Immature natural killer cell (primary cell): ENCODE measurements at regions not wholly inside any gene's neighbourhood (a gene's known extent, or its start where the extent isn't known, plus 50 kb on each side); places are given as distances from the start of the nearest gene placed in this dataset.

Experiments
- DNase-seq, 3 donors: peaks; one replicate each; pipeline ENCODE4 v3.0.0; 2022; ENCODE audit warnings: mixed read lengths in 1 of 3
- H3K27ac Mint-ChIP-seq, 6 donors: one replicate each; pipeline ENCODE4 v1.8.0; 2020; ENCODE audit warnings: mixed read lengths in 6 of 6, mild to moderate bottlenecking in 5 of 6, inconsistent platforms in 4 of 6, moderate library complexity in 3 of 6
- H3K27me3 Mint-ChIP-seq, 3 donors: one replicate each; pipeline ENCODE4 v1.8.0; 2020 to 2021; ENCODE audit warnings: low read depth in 3 of 3, mild to moderate bottlenecking in 3 of 3, mixed read lengths in 3 of 3, moderate library complexity in 3 of 3, inconsistent platforms in 1 of 3
- H3K36me3 Mint-ChIP-seq, 3 donors: one replicate each; pipeline ENCODE4 v1.8.0; 2020; ENCODE audit warnings: mixed read lengths in 3 of 3, inconsistent platforms in 2 of 3, mild to moderate bottlenecking in 2 of 3
- H3K4me1 Mint-ChIP-seq, 2 donors: one replicate each; pipeline ENCODE4 v1.8.0; 2020; ENCODE audit warnings: inconsistent platforms in 2 of 2, mild to moderate bottlenecking in 2 of 2, mixed read lengths in 2 of 2, moderate library complexity in 1 of 2
- H3K4me3 Mint-ChIP-seq, 5 donors: one replicate each; pipeline ENCODE4 v1.8.0; 2020; ENCODE audit warnings: mild to moderate bottlenecking in 5 of 5, mixed read lengths in 5 of 5, inconsistent platforms in 3 of 5, moderate library complexity in 3 of 5
- H3K9me3 Mint-ChIP-seq, 6 donors: one replicate each; pipeline ENCODE4 v1.8.0; 2020; ENCODE audit warnings: mild to moderate bottlenecking in 6 of 6, mixed read lengths in 6 of 6, inconsistent platforms in 4 of 6, moderate library complexity in 3 of 6

- no peak overlapping the region for H3K4me3 Mint-ChIP-seq
- H3K9me3 Mint-ChIP-seq: no peaks in the 10 kb centered on the region
- H3K27me3 Mint-ChIP-seq: peaks cover 0 to 1% (median 0%) of the 10 kb centered on the region in 3 donors
- no peak overlapping the region for H3K27ac Mint-ChIP-seq
- peaks cover 19% of the 10 kb centered on the region in 2 donors for H3K4me1 Mint-ChIP-seq
- no peak for DNase-seq
- no peaks in the 10 kb centered on the region for H3K36me3 Mint-ChIP-seq
Measured at GRCh38 chr3:178082326-178082906, 453.8 kb upstream of the KCNMB2 start.

GRCh38 chr3:178083906-178084866 is 452.1 kb upstream of the KCNMB2 start:
- H3K27me3 Mint-ChIP-seq: peaks cover 0 to 2% (median 1%) of the 10 kb centered on the region in 3 donors
- DNase-seq: no peak
- H3K27ac Mint-ChIP-seq: no peak overlapping the region
- H3K4me3 Mint-ChIP-seq: peak overlapping the region in 3 of 5 donors; percentile 28 to 66 (median 38)
- no peaks in the 10 kb centered on the region for H3K9me3 Mint-ChIP-seq
- H3K4me1 Mint-ChIP-seq: peaks cover 19% of the 10 kb centered on the region in 2 donors
- no peaks in the 10 kb centered on the region for H3K36me3 Mint-ChIP-seq

GRCh38 chr3:178084938-178085816 is 451.1 kb upstream of the KCNMB2 start:
- H3K9me3 Mint-ChIP-seq: no peaks in the 10 kb centered on the region
- no peak for DNase-seq
- H3K4me1 Mint-ChIP-seq: peaks cover 19% of the 10 kb centered on the region in 2 donors
- H3K27me3 Mint-ChIP-seq: peaks cover 1 to 5% (median 3%) of the 10 kb centered on the region in 3 donors
- H3K36me3 Mint-ChIP-seq: no peaks in the 10 kb centered on the region
- peak overlapping the region in 3 of 5 donors; percentile 28 to 66 (median 38) for H3K4me3 Mint-ChIP-seq
- no peak overlapping the region for H3K27ac Mint-ChIP-seq

GRCh38 chr3:178085817-178086123 is 450.5 kb upstream of the KCNMB2 start:
- no peaks in the 10 kb centered on the region for H3K9me3 Mint-ChIP-seq
- H3K27me3 Mint-ChIP-seq: peaks cover 1 to 5% (median 3%) of the 10 kb centered on the region in 3 donors
- H3K4me1 Mint-ChIP-seq: peaks cover 19% of the 10 kb centered on the region in 2 donors
- no peak overlapping the region for H3K27ac Mint-ChIP-seq
- no peak overlapping the region for H3K4me3 Mint-ChIP-seq
- no peaks in the 10 kb centered on the region for H3K36me3 Mint-ChIP-seq
- no peak for DNase-seq

- Mint-ChIP-seq H3K4me1 (peaks cover 19% of the 10 kb centered on the region in 2 donors), H3K9me3 (no peaks in the 10 kb centered on the region), H3K27ac (no peak overlapping the region), H3K27me3 (peaks cover 1 to 6% (median 3%) of the 10 kb centered on the region in 3 donors), H3K36me3 (no peaks in the 10 kb centered on the region), H3K4me3 (no peak overlapping the region)
- no peak for DNase-seq
Measured at GRCh38 chr3:178086144-178086825, 450.0 kb upstream of the KCNMB2 start.

GRCh38 chr3:178087376-178087775 is 448.9 kb upstream of the KCNMB2 start:
- DNase-seq: no peak
- Mint-ChIP-seq H3K4me1 (peaks cover 19% of the 10 kb centered on the region in 2 donors), H3K27ac (no peak overlapping the region), H3K4me3 (no peak overlapping the region), H3K36me3 (no peaks in the 10 kb centered on the region), H3K27me3 (peaks cover 0 to 7% (median 3%) of the 10 kb centered on the region in 3 donors), H3K9me3 (peaks cover 0 to 8% (median 0%) of the 10 kb centered on the region in 6 donors)

- H3K36me3 Mint-ChIP-seq: peaks cover 0 to 4% (median 0%) of the 10 kb centered on the region in 3 donors
- H3K27me3 Mint-ChIP-seq: peaks cover 0 to 15% (median 3%) of the 10 kb centered on the region in 3 donors
- no peak overlapping the region for H3K27ac Mint-ChIP-seq
- H3K9me3 Mint-ChIP-seq: peaks cover 0 to 20% (median 1%) of the 10 kb centered on the region in 6 donors
- DNase-seq: no peak
- H3K4me3 Mint-ChIP-seq: no peak overlapping the region
- peaks cover 19% of the 10 kb centered on the region in 2 donors for H3K4me1 Mint-ChIP-seq
Measured at GRCh38 chr3:178088963-178089362, 447.3 kb upstream of the KCNMB2 start.

- H3K4me3 Mint-ChIP-seq: no peak overlapping the region
- peaks cover 0 to 20% (median 1%) of the 10 kb centered on the region in 6 donors for H3K9me3 Mint-ChIP-seq
- peaks cover 3 to 5% of the 10 kb centered on the region in 2 donors for H3K4me1 Mint-ChIP-seq
- DNase-seq: no peak
- H3K36me3 Mint-ChIP-seq: peaks cover 0 to 4% (median 0%) of the 10 kb centered on the region in 3 donors
- H3K27me3 Mint-ChIP-seq: peaks cover 0 to 15% (median 3%) of the 10 kb centered on the region in 3 donors
- no peak overlapping the region for H3K27ac Mint-ChIP-seq
Measured at GRCh38 chr3:178090899-178091298, 445.3 kb upstream of the KCNMB2 start.

- H3K27me3 Mint-ChIP-seq: peaks cover 3 to 10% (median 4%) of the 10 kb centered on the region in 3 donors
- no peak overlapping the region for H3K27ac Mint-ChIP-seq
- no peak for DNase-seq
- no peaks in the 10 kb centered on the region for H3K4me1 Mint-ChIP-seq
- H3K36me3 Mint-ChIP-seq: peaks cover 0 to 4% (median 0%) of the 10 kb centered on the region in 3 donors
- H3K9me3 Mint-ChIP-seq: peaks cover 0 to 20% (median 1%) of the 10 kb centered on the region in 6 donors
- no peak overlapping the region for H3K4me3 Mint-ChIP-seq
Measured at GRCh38 chr3:178095522-178095921, 440.7 kb upstream of the KCNMB2 start.

GRCh38 chr3:178096955-178097354 is 439.3 kb upstream of the KCNMB2 start:
- H3K36me3 Mint-ChIP-seq: peaks cover 0 to 4% (median 0%) of the 10 kb centered on the region in 3 donors

GRCh38 chr3:178097576-178097975 is 438.7 kb upstream of the KCNMB2 start:
- Mint-ChIP-seq H3K27me3 (peaks cover 3 to 8% (median 4%) of the 10 kb centered on the region in 3 donors), H3K9me3 (peaks cover 0 to 10% (median 0%) of the 10 kb centered on the region in 6 donors), H3K27ac (no peak overlapping the region), H3K36me3 (peaks cover 0 to 4% (median 0%) of the 10 kb centered on the region in 3 donors), H3K4me1 (no peaks in the 10 kb centered on the region), H3K4me3 (no peak overlapping the region)
- no peak for DNase-seq

More at GRCh38 chr3:178096955-178097354, 439.3 kb upstream of the KCNMB2 start:
- no peak overlapping the region for H3K27ac Mint-ChIP-seq
- peaks cover 0 to 14% (median 0%) of the 10 kb centered on the region in 6 donors for H3K9me3 Mint-ChIP-seq
- no peak for DNase-seq
- no peak overlapping the region for H3K4me3 Mint-ChIP-seq
- peaks cover 3 to 8% (median 4%) of the 10 kb centered on the region in 3 donors for H3K27me3 Mint-ChIP-seq
- H3K4me1 Mint-ChIP-seq: no peaks in the 10 kb centered on the region

- DNase-seq: no peak
- no peaks in the 10 kb centered on the region for H3K4me1 Mint-ChIP-seq
- H3K36me3 Mint-ChIP-seq: no peaks in the 10 kb centered on the region
- no peak overlapping the region for H3K4me3 Mint-ChIP-seq
- no peak overlapping the region for H3K27ac Mint-ChIP-seq
- H3K9me3 Mint-ChIP-seq: no peaks in the 10 kb centered on the region
- H3K27me3 Mint-ChIP-seq: peaks cover 2 to 4% (median 3%) of the 10 kb centered on the region in 3 donors
Measured at GRCh38 chr3:178099274-178099673, 437.0 kb upstream of the KCNMB2 start.

- Mint-ChIP-seq H3K9me3 (no peaks in the 10 kb centered on the region), H3K4me1 (no peaks in the 10 kb centered on the region), H3K27ac (no peak overlapping the region), H3K27me3 (peaks cover 2 to 4% (median 3%) of the 10 kb centered on the region in 3 donors), H3K4me3 (no peak overlapping the region), H3K36me3 (no peaks in the 10 kb centered on the region)
- DNase-seq: no peak
Measured at GRCh38 chr3:178099862-178100261, 436.4 kb upstream of the KCNMB2 start.
